Activated B cell treated with CpG ODN at 0.5 μM for 24 hours (primary cell): ENCODE measurements at regions not wholly inside any gene's neighbourhood (a gene's known extent, or its start where the extent isn't known, plus 50 kb on each side); places are given as distances from the start of the nearest gene placed in this dataset.

Experiments
- ATAC-seq: fragments of 200-7000 bp; cut with Tn5 transposase; one replicate; pipeline ENCODE4 v1.10.0; 2021; ENCODE audit warnings: low read depth, mild to moderate bottlenecking, moderate library complexity
- CTCF ChIA-PET: fragments of 350-600 bp; sonication (Branson Sonifier 250); formaldehyde crosslinking; loops from one replicate; lab custom pipeline; 2021; ENCODE audit warnings: antibody characterized with exemption; lab: Charles Lee
- POLR2A ChIA-PET: fragments of 350-600 bp; sonication (Branson Sonifier 250); formaldehyde crosslinking; loops from one replicate; lab custom pipeline; 2021; ENCODE audit warnings: antibody characterized with exemption; lab: Charles Lee
- DNase-seq: peaks from one replicate; pipeline ENCODE4 v3.0.0; 2022
- H3K27ac Mint-ChIP-seq: one replicate; pipeline ENCODE4 v1.8.0; 2020; ENCODE audit warnings: mixed read lengths
- H3K27me3 Mint-ChIP-seq: one replicate; pipeline ENCODE4 v1.8.0; 2021; ENCODE audit warnings: mixed read lengths
- H3K36me3 Mint-ChIP-seq: one replicate; pipeline ENCODE4 v1.8.0; 2021; ENCODE audit warnings: low read depth, mixed read lengths
- H3K4me1 Mint-ChIP-seq: one replicate; pipeline ENCODE4 v1.8.0; 2021; ENCODE audit warnings: mixed read lengths
- H3K4me3 Mint-ChIP-seq: one replicate; pipeline ENCODE4 v1.8.0; 2020; ENCODE audit warnings: mild to moderate bottlenecking, mixed read lengths
- H3K9me3 Mint-ChIP-seq: one replicate; pipeline ENCODE4 v1.8.0; 2020; ENCODE audit warnings: mixed read lengths
- CTCF ChIP-seq: fragments of 200-600 bp; IDR thresholded peaks from one replicate; pipeline ENCODE4 v1.8.0; 2022; ENCODE audit warnings: antibody characterized with exemption, mild to moderate bottlenecking
- intact Hi-C: fragments of 100-400 bp; cut with micrococcal nuclease; formaldehyde crosslinking; loops from one replicate; pipeline ENCODE4 v1.15.1; 2024

GRCh38 chr14:56745097-56745496 is 65.2 kb downstream of the OTX2 start:
- DNase-seq (no peak), ATAC-seq (no peak)
- no peaks in the 10 kb centered on the region for H3K9me3 Mint-ChIP-seq
- no peak overlapping the region for H3K27ac Mint-ChIP-seq
- H3K27me3 Mint-ChIP-seq = peaks cover 10% of the 10 kb centered on the region
- intact Hi-C loops = no loop called here
- no peak for TF ChIP-seq CTCF
- ChIA-PET POLR2A (no interaction called here), CTCF (no interaction called here)
- no peak overlapping the region for H3K4me3 Mint-ChIP-seq
- H3K4me1 Mint-ChIP-seq = no peaks in the 10 kb centered on the region
- H3K36me3 Mint-ChIP-seq = no peaks in the 10 kb centered on the region

GRCh38 chr14:56744016-56744415 is 66.3 kb downstream of the OTX2 start:
- Mint-ChIP-seq H3K4me3 (no peak overlapping the region), H3K27ac (no peak overlapping the region), H3K36me3 (no peaks in the 10 kb centered on the region), H3K27me3 (peaks cover 5% of the 10 kb centered on the region), H3K4me1 (no peaks in the 10 kb centered on the region), H3K9me3 (no peaks in the 10 kb centered on the region)
- ChIA-PET CTCF (no interaction called here), POLR2A (no interaction called here)
- intact Hi-C loops = no loop called here
- ATAC-seq = no peak
- no peak for TF ChIP-seq CTCF
- DNase-seq = no peak

GRCh38 chr14:56742391-56742878 is 67.8 kb downstream of the OTX2 start:
- Mint-ChIP-seq H3K27ac (no peak overlapping the region), H3K27me3 (peaks cover 4% of the 10 kb centered on the region), H3K4me3 (no peak overlapping the region), H3K9me3 (no peaks in the 10 kb centered on the region), H3K4me1 (no peaks in the 10 kb centered on the region), H3K36me3 (no peaks in the 10 kb centered on the region)
- CTCF ChIA-PET = no interaction called here
- POLR2A ChIA-PET = no interaction called here
- no peak for TF ChIP-seq CTCF
- intact Hi-C loops = no loop called here
- no peak for ATAC-seq
- no peak for DNase-seq

GRCh38 chr14:56741325-56741724 is 69.0 kb downstream of the OTX2 start:
- ChIA-PET POLR2A (no interaction called here), CTCF (no interaction called here)
- Mint-ChIP-seq H3K4me1 (no peaks in the 10 kb centered on the region), H3K4me3 (no peak overlapping the region), H3K36me3 (no peaks in the 10 kb centered on the region), H3K27me3 (peaks cover 3% of the 10 kb centered on the region), H3K9me3 (no peaks in the 10 kb centered on the region), H3K27ac (no peak overlapping the region)
- no peak for TF ChIP-seq CTCF
- no peak for DNase-seq
- ATAC-seq = no peak
- intact Hi-C loops = no loop called here

GRCh38 chr14:56738020-56738419 is 72.3 kb downstream of the OTX2 start:
- no peaks in the 10 kb centered on the region for H3K36me3 Mint-ChIP-seq
- no peaks in the 10 kb centered on the region for H3K9me3 Mint-ChIP-seq
- no peak overlapping the region for H3K4me3 Mint-ChIP-seq
- H3K27ac Mint-ChIP-seq = no peak overlapping the region
- no peak for ATAC-seq
- H3K4me1 Mint-ChIP-seq = no peaks in the 10 kb centered on the region
- POLR2A ChIA-PET = no interaction called here
- H3K27me3 Mint-ChIP-seq = peaks cover 6% of the 10 kb centered on the region
- CTCF ChIA-PET = no interaction called here
- intact Hi-C loops = no loop called here
- DNase-seq = no peak
- no peak for TF ChIP-seq CTCF
